ENCODE measurements at regions not wholly inside any gene's neighbourhood (a gene's known extent, or its start where the extent isn't known, plus 50 kb on each side); places are given as distances from the start of the nearest gene placed in this dataset.

GRCh38 chr7:49376817-49377375, 396.5 kb upstream of the VWC2 start:
- Histone ChIP-seq H3K4me1 (ENCODE audit: insufficient read depth) (no peaks in the 10 kb centered on the region), H3K9me3 (peaks cover 0 to 4% of the 10 kb centered on the region in 2 donors), H3K36me3 (no peaks in the 10 kb centered on the region), H3K27me3 (no peaks in the 10 kb centered on the region), H3K4me3 (no peak overlapping the region), H3K27ac (no peak overlapping the region)
- DNase-seq: no peak
- TF ChIP-seq POLR2A (IDR thresholded peaks at IDR 0.05): no peak
- TF ChIP-seq EP300 (IDR thresholded peaks at IDR 0.05): no peak
- TF ChIP-seq CTCF (IDR thresholded peaks at IDR 0.05): no peak
- intact Hi-C loops (cut with DNase I): no loop called here
- 79 to 83% (median 80%) methylated on average over 2 of the region's 2 CpGs for WGBS, 3 donors

GRCh38 chr7:49386792-49387191, 386.6 kb upstream of the VWC2 start:
- Histone ChIP-seq H3K4me3 (no peak overlapping the region), H3K9me3 (no peaks in the 10 kb centered on the region), H3K27ac (no peak overlapping the region), H3K4me1 (ENCODE audit: insufficient read depth) (no peaks in the 10 kb centered on the region), H3K36me3 (no peaks in the 10 kb centered on the region), H3K27me3 (no peaks in the 10 kb centered on the region)
- no peak for TF ChIP-seq CTCF (IDR thresholded peaks at IDR 0.05)
- TF ChIP-seq POLR2A (IDR thresholded peaks at IDR 0.05): no peak
- TF ChIP-seq EP300 (IDR thresholded peaks at IDR 0.05): no peak
- intact Hi-C loops (cut with DNase I): no loop called here
- no peak for DNase-seq
- WGBS, 3 donors: 78 to 90% (median 80%) methylated on average over 1 of the region's 1 CpG

GRCh38 chr7:49389871-49390479, 383.5 kb upstream of the VWC2 start:
- no peak for DNase-seq
- Histone ChIP-seq H3K4me1 (ENCODE audit: insufficient read depth) (no peaks in the 10 kb centered on the region), H3K27ac (no peak overlapping the region), H3K9me3 (no peaks in the 10 kb centered on the region), H3K36me3 (no peaks in the 10 kb centered on the region), H3K27me3 (no peaks in the 10 kb centered on the region), H3K4me3 (no peak overlapping the region)
- intact Hi-C loops (cut with DNase I): no loop called here
- WGBS, 3 donors: 44 to 55% (median 48%) methylated on average over 7 of the region's 7 CpGs
- TF ChIP-seq POLR2A (IDR thresholded peaks at IDR 0.05) (no peak), EP300 (IDR thresholded peaks at IDR 0.05) (no peak), CTCF (IDR thresholded peaks at IDR 0.05) (no peak)

- no peaks in the 10 kb centered on the region for H3K9me3 ChIP-seq
- H3K4me1 ChIP-seq (ENCODE audit: insufficient read depth): no peaks in the 10 kb centered on the region
- no peaks in the 10 kb centered on the region for H3K27me3 ChIP-seq
- TF ChIP-seq CTCF (IDR thresholded peaks at IDR 0.05) (no peak), EP300 (IDR thresholded peaks at IDR 0.05) (no peak), POLR2A (IDR thresholded peaks at IDR 0.05) (no peak)
- no peak overlapping the region for H3K27ac ChIP-seq
- 80 to 94% (median 90%) methylated on average over 4 of the region's 4 CpGs for WGBS, 3 donors
- DNase-seq: no peak
- intact Hi-C loops (cut with DNase I): no loop called here
- H3K36me3 ChIP-seq: no peaks in the 10 kb centered on the region
- no peak overlapping the region for H3K4me3 ChIP-seq
Measured at GRCh38 chr7:49396229-49396628, 377.2 kb upstream of the VWC2 start.
